GM21367 (cell line): ENCODE measurements at regions not wholly inside any gene's neighbourhood (a gene's known extent, or its start where the extent isn't known, plus 50 kb on each side); places are given as distances from the start of the nearest gene placed in this dataset.
"Not testable (repeated sequence)": the region's sequence is repeated elsewhere in the genome, so short reads cannot be mapped to it uniquely, and the experiment has no call there.

Source experiments
- ATAC-seq: cut with Tn5 transposase; IDR thresholded peaks from one replicate; pipeline ENCODE4 v1.9.1; 2021; ENCODE audit not compliant: unreplicated experiment

DNA sequence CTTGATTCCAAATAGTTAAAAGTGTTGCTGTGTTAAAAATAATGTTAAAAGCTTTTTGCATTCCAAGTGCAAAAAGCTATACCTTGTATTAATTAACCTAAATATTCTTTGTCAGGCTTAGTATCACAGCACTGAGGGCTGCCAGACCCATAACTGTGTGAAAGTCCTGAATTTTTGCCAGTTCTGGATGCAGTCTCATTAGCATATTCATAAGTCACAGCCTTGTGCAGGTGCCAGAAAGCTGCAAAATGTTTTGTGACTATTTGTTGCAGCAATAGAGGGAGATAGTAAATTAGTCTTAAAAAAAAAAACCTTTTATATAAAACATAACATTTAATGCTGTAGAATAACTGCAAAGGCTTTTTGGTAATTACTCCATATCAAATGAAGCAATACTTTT is 56.6 kb downstream of the SLITRK1 start:
- ATAC-seq = no peak

- no peak for ATAC-seq
These were observed 57.7 kb downstream of the SLITRK1 start for GRCh38 chr13:83824560-83824959.

DNA sequence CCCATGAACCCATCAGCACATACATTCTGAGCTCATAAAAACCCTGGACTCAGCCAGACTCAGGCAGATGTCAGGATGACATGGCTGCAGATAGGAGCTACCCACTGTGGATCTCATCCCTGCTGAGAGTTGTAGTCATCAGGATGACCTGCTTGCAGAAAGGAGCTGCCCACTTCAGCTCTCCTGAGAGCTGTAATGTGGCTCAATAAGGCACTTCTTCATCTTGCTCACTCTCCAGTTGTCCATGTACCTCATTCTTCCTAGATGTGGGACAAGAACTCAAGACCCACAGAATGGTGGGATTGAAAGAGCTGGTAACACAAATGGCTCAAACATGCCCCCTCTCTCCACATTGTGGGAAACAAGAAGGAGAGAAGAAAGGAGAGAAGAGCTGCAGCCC is 58.2 kb downstream of the SLITRK1 start:
- ATAC-seq = no peak

DNA sequence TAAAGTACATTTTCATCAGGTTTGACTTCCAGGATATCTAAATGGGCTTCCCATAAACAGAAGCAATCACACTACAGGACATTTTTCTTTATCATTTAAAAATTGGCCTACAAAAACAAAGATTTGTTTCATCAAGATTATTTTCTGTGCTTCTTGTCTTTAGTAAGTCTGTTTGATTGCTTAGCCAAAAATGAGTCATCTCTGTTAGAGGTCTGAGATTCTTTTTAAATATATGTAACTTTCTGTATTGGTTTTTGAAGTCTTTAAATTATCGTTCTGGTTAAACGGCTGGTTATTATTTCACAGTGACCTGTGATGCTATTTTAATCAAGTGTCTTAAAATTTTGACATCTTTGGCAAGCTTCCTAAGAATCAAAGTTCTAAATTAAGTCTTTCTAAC is 62.7 kb downstream of the SLITRK1 start:
- ATAC-seq = no peak

DNA sequence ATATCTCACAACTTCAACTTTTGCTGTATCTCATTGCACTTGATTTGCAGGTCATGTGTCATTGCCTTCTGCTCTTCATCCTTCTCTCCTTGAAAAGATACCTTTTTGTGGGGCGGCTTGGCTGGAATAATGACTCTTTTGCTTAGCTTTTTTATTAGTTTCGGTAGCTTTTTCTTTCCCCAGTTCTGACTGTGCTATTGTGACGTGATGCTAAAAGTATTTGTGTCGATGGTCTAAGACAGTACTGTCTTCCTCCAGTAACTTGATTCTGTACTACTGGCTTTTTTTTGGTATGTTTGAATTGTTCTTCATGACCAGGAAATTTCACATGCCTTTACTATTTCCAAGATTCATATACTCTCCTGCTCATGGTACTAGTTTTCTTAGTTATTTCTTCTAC is 63.1 kb downstream of the SLITRK1 start:
- no peak for ATAC-seq

GRCh38 chr13:83816081-83816480 is 66.2 kb downstream of the SLITRK1 start:
- no peak for ATAC-seq

GRCh38 chr13:83815598-83815997 is 66.7 kb downstream of the SLITRK1 start:
- ATAC-seq = no peak

- no peak for ATAC-seq
These were observed 72.1 kb downstream of the SLITRK1 start for GRCh38 chr13:83810136-83810535.

- no peak for ATAC-seq
These were observed 77.8 kb downstream of the SLITRK1 start for GRCh38 chr13:83804356-83804962.

DNA sequence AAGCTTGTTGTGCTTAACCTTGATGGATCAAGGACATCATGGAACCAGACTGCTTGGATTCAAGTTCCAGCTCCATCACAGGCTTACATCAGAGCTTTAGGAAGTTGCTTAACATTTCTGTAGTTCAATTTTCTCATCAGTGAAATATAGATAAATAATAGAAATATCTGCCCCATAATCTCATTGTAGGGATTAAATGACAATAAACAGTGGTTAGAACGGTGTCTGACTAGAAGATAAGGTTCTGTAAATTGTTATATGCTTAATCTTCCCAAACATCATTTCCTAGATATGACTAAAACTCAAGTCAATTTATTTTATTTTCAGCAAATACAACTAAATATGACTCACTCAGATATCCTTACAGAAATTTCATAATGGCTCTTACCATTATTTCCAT is 83.5 kb downstream of the SLITRK1 start:
- no peak for ATAC-seq

DNA sequence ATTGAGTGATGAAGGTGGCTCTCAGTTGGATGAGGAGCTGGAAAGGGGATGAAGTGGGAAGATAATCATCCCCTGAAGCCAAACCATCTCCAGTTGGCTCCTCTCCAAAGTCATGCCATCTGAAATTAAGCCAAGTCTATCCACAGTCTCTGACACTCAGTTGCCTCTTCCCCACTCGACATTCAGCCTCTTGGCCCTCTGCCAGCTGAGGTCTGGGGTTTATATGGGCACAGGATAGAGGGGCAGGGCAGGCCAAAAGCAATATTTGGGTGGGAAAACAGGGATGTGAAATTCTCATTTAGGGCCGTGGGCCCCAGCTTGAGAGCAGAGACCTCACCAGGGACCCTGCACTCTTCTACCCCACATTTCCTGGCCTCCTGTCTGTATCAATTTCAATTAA is 85.9 kb downstream of the SLITRK1 start:
- no peak for ATAC-seq

DNA sequence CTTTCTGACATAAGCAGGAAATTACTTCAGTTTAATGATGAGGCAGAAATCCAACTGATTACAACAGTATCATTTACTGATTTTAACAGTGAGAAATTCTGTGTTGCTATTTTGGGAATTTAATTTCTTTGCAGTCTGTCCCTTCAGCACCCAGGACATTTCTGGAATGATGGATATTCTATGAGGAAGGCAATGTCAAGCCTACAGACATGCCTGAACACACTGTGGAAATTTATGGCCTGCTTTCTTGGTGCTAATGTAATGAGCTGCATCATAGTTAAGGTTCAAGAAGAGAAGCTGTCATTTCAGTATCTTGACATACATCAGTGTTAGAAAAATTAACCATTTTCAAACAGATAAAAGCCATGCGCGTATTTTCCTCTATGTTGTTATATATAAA is 87.7 kb downstream of the SLITRK1 start:
- no peak for ATAC-seq

DNA sequence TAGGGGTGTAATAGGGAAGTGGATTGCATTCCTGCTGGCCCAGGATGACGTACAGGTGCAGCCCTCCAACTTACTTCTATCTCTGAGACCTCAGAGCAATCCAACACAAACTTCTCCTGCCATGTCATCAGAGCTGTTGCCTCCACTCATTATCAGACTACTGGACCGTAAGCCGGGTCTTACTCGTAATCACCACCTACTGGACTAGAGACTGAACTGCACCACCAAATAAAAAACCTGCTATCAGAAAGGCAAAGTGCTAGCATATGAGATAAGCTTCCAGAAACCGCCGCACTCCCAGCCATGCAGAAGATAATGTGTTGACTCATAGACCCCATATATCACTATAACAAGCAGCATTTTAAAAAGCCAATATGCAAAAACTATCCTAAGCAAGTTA is 102.0 kb downstream of the SLITRK1 start:
- no peak for ATAC-seq

DNA sequence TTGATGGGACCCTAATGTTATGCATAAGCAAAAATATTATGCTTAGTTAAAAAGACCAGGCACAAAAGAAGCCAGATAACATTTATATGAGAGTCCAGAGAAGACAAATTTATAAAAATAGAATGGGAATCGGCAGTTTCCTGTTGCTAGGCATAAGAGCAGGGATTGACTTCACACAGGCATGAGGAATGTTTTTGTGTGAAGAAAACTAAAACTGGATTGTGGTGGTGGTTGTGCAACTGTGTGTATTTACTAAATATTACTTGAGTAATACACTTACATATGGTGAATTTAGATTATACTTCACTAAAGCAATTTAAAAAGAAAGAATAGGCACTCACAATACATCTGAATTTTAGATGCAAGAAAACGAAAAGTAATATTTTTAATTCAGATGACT is 108.3 kb downstream of the SLITRK1 start:
- ATAC-seq = no peak

- no peak for ATAC-seq
These were observed 116.5 kb downstream of the SLITRK1 start for GRCh38 chr13:83765796-83766195.

DNA sequence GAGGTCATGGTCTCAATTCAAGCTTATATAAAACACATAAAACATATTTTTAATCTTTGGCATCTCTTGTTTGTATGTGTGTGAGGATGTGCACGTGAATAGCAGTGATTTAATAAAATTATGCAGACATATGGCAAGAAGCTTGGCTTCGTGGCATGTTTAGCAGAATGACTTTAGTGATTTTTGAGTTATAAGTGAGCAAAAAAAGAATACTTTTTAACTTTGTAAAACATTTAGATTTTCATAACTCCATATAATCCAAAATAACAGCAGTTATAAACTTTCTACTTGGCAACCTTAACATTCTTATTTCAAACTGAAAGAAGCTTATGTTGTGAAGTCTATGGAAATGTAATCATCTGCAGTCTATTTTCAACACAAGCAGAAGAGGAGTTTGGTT is 120.6 kb downstream of the SLITRK1 start:
- ATAC-seq = no peak

- ATAC-seq = not testable (repeated sequence)
These were observed 127.1 kb downstream of the SLITRK1 start for GRCh38 chr13:83755210-83755609.

GRCh38 chr13:83753912-83754624 is 128.2 kb downstream of the SLITRK1 start:
- ATAC-seq = no peak

- ATAC-seq = no peak
These were observed 130.1 kb downstream of the SLITRK1 start for GRCh38 chr13:83752141-83752540.

DNA sequence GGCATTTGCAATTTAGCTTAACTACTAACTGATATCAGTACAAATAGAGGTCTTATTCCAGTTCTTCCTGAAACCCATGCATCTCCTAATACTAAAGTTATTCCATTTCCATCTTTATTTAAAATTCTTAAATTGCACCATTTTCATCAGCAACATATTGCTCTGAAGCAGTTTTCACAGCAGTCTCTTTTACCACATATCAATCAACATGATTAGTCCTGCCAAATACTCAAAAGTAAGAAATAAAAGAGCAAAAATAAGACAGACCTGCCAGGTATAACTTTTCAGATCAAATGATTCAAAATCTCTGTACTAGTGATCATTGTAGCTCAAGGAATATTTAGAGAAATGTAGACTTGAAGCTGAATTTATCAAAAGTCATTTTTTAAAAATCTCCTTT is 141.7 kb downstream of the SLITRK1 start:
- ATAC-seq = no peak

- ATAC-seq = no peak
These were observed 143.9 kb downstream of the SLITRK1 start for GRCh38 chr13:83738407-83738806.

DNA sequence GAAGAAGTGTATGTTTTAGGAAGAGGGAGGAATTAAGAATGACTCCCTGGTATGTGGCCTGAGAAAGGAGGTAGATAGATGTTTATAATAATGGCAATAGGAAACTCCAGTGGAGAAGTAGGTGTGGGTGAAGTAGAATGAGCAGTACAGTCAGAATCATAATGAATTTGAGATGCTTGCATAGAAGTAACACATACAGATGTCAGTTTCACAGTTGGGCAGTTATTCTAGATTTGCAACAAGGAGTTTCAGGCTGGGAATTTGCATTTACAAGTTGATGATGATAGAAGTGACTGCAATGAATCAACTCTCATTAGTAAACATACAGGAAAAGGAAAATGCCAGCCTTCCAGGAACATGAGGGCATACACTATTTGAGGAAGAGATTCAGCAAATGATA is 149.0 kb downstream of the SLITRK1 start:
- ATAC-seq = no peak

DNA sequence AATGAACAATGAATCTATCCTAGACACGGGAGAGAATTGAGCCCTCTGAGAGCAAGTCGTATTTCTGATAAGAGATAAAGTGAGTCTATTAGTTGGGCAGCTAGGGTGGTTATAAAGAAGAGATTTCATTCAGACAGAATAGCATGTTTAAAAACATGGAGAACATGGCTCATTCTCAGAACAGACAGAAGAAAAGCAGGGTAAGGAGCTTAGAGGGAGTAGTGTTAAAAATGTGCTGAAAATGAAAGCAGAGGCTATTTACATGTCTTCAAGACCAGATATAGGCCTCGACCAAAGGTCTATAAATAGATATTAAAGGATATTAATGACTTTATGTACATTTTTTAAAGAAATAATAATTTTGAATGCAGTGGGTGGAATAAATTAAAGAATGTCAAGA is 149.5 kb downstream of the SLITRK1 start:
- ATAC-seq = no peak
